ENCODE measurements at regions not wholly inside any gene's neighbourhood (a gene's known extent, or its start where the extent isn't known, plus 50 kb on each side); places are given as distances from the start of the nearest gene placed in this dataset.
A peak's percentile ranks its signal among the peaks of the same experiment; 100 is the strongest.

DNA sequence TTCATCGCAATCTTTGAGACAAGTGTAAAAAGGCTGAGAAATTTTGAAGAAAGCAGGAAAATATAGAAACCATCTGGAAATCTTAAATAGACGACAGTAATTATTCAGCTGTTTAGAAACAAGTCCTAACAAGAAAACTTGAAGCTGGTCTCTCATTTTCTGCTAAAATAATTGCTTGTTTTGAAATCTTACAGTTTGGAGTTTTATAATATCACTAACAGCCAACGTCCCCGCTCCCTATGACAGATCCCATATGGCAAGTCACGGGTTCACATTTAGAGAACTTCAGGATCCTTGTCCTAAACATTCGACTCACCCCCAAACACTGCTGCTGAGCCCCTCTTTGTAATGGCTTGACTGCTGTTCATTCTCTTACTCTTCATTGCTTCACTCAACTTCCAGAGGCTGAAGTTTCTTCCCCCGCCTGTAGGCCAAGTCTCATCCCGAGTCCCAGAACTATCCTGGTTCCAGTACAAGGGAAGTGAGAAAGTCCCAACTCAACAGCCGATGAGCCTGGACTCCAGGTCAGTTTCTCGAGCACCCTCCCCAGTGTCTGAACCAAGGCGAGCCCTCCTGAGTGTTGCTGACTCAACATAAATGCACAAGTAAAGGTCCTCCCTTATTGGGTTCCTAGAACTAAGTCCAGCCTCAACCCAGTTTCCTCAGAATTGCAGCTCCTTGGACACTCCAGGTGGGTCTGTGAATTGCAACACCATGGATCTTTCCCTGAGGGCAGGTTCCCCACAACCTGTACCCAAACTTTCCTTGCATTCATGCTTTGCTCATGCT is 93.4 kb upstream of the BACE2 start:
- Histone ChIP-seq H3K56ac (ENCODE audit: extremely low read depth, insufficient read depth, low read length) (no peak overlapping the region), H4K8ac (ENCODE audit: low read depth in 2 of 2, low read length in 2 of 2) (no peak overlapping the region), H3K4ac (ENCODE audit: low read depth, low read length) (no peak overlapping the region), H3K79me1 (ENCODE audit: low read depth in 1 of 2, low read length in 2 of 2) (no peaks in the 10 kb centered on the region), H2BK15ac (ENCODE audit: low read depth, low read length) (no peak overlapping the region), H2AK5ac (ENCODE audit: low read depth, low read length) (no peak overlapping the region), H4K5ac (ENCODE audit: low read depth, low read length) (no peak overlapping the region), H3K27me3 (ENCODE audit: control insufficient read depth, insufficient read depth, low read length) (no peaks in the 10 kb centered on the region), H4K91ac (ENCODE audit: insufficient read depth, low read depth, low read length) (no peak overlapping the region), H3K14ac (replicated peaks; ENCODE audit: low read depth, low read length) (no peak overlapping the region), H3K23ac (ENCODE audit: low read depth, low read length) (no peak overlapping the region), H2AFZ (replicated peaks; ENCODE audit: low read length, poor library complexity) (no peak overlapping the region), H2BK5ac (ENCODE audit: low read depth, low read length, poor library complexity, severe bottlenecking) (no peak overlapping the region), H3K9ac (ENCODE audit: low read depth, low read length) (no peak overlapping the region), H3K9me3 (ENCODE audit: control insufficient read depth, insufficient read depth, low read length) (peaks cover 13% of the 10 kb centered on the region; the same call in 1 of the 2 replicates), H2AK9ac (replicated peaks; ENCODE audit: low read depth, low read length, poor library complexity) (no peak overlapping the region), H3K18ac (ENCODE audit: low read depth, low read length) (no peak overlapping the region), H3K36me3 (ENCODE audit: control insufficient read depth, insufficient read depth, low read length) (no peaks in the 10 kb centered on the region), H3K9me1 (ENCODE audit: insufficient read depth, low read length) (no peaks in the 10 kb centered on the region), H4K20me1 (ENCODE audit: insufficient read depth, low read length) (no peaks in the 10 kb centered on the region), H3K4me3 (ENCODE audit: insufficient read depth, low read depth, low read length) (no peak overlapping the region), H3K4me2 (ENCODE audit: low read depth, low read length) (no peak overlapping the region), H2BK20ac (ENCODE audit: low read depth, low read length) (no peak overlapping the region), H3K4me1 (ENCODE audit: control insufficient read depth, insufficient read depth, low read length) (no peaks in the 10 kb centered on the region), H2BK120ac (ENCODE audit: low read depth, low read length) (no peak overlapping the region), H3K27ac (ENCODE audit: insufficient read depth, low read length) (no peak overlapping the region)
- in situ Hi-C loops (cut with MboI; ENCODE audit: low sequenced_read_pairs) (no loop called here), intact Hi-C loops (cut with micrococcal nuclease) (no loop called here), dilution Hi-C loops (cut with HindIII; ENCODE audit: low sequenced_read_pairs, unreplicated experiment) (no loop called here)
- ATAC-seq (ENCODE audit: low read depth) (no peak), DNase-seq (no peak)
- WGBS, 2 experiments (ENCODE audit: extremely low coverage in 2 of 2, insufficient read length in 1 of 2), result 33% methylated on average over 2 of the region's 11 CpGs; no CpG with 5 or more reads in 1 of the 2 experiments
- CTCF ChIA-PET, result no interaction called here
- no TSS peak for BruUV-seq (replicated peaks)
- POLR2A ChIA-PET (ENCODE audit: unreplicated experiment), result no interaction called here
- TF ChIP-seq MAFK (IDR thresholded peaks at IDR 0.05; ENCODE audit: low read depth, low read length), result peak; percentile 72
- TF ChIP-seq CHD1 (IDR thresholded peaks at IDR 0.05; ENCODE audit: low read depth, low read length), result no peak
- TF ChIP-seq RAD21 (IDR thresholded peaks at IDR 0.05; ENCODE audit: low read length), result no peak
